ENCODE measurements at regions not wholly inside any gene's neighbourhood (a gene's known extent, or its start where the extent isn't known, plus 50 kb on each side); places are given as distances from the start of the nearest gene placed in this dataset.

- TF ChIP-seq, protein P1, sequence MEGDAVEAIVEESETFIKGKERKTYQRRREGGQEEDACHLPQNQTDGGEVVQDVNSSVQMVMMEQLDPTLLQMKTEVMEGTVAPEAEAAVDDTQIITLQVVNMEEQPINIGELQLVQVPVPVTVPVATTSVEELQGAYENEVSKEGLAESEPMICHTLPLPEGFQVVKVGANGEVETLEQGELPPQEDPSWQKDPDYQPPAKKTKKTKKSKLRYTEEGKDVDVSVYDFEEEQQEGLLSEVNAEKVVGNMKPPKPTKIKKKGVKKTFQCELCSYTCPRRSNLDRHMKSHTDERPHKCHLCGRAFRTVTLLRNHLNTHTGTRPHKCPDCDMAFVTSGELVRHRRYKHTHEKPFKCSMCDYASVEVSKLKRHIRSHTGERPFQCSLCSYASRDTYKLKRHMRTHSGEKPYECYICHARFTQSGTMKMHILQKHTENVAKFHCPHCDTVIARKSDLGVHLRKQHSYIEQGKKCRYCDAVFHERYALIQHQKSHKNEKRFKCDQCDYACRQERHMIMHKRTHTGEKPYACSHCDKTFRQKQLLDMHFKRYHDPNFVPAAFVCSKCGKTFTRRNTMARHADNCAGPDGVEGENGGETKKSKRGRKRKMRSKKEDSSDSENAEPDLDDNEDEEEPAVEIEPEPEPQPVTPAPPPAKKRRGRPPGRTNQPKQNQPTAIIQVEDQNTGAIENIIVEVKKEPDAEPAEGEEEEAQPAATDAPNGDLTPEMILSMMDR (IDR thresholded peaks at IDR 0.05), result no peak
- TF ChIP-seq POLR2A (IDR thresholded peaks at IDR 0.05), result no peak
These were observed 130.8 kb downstream of the KCNJ18 start for GRCh38 chr17:21823090-21823489.

Data from lower leg skin (tissue), 3 donors.